ENCODE measurements at regions not wholly inside any gene's neighbourhood (a gene's known extent, or its start where the extent isn't known, plus 50 kb on each side); places are given as distances from the start of the nearest gene placed in this dataset.
"Not testable (repeated sequence)": the region's sequence is repeated elsewhere in the genome, so short reads cannot be mapped to it uniquely, and the experiment has no call there.

- Histone ChIP-seq H3K9me3 (ENCODE audit: control insufficient read depth, low read length) (no peaks in the 10 kb centered on the region), H2AFZ (no peak overlapping the region)
Observed at GRCh38 chr9:93891549-93892310, 63.4 kb downstream of the BARX1 start.

DNA sequence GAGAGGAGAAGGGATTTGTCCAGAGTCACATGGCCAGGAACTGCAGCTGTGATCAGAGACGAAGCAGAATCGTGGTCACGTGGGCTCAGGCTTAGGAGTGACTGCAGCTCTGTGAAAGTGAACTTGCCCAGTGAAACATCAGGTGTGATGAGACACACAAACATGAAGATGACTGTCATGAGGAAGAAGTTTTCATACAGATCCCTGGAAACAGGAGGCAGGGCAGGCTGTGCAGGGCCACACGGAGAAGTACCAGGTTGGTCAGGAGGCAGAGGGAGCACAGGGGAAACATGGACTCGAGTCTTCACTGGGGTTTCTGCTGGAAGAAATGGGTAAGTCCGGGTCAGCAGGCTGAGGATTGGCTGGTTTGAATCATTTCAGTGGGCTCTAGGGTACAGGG lies 64.1 kb downstream of the BARX1 start:
- no peak overlapping the region for H3K4me2 ChIP-seq (ENCODE audit: low read length)
- no peaks in the 10 kb centered on the region for H3K79me2 ChIP-seq
- H3K36me3 ChIP-seq (ENCODE audit: control insufficient read depth, insufficient read depth, low read length): no peaks in the 10 kb centered on the region
- no peaks in the 10 kb centered on the region for H3K9me3 ChIP-seq (ENCODE audit: control insufficient read depth, low read length)
- no peak overlapping the region for H3K27ac ChIP-seq
- H3K27me3 ChIP-seq (ENCODE audit: control insufficient read depth, insufficient read depth, low read length): no peaks in the 10 kb centered on the region
- H3K9ac ChIP-seq: no peak overlapping the region
- no peak overlapping the region for H2AFZ ChIP-seq
- H3K4me1 ChIP-seq: no peaks in the 10 kb centered on the region
- TF ChIP-seq, protein P1, sequence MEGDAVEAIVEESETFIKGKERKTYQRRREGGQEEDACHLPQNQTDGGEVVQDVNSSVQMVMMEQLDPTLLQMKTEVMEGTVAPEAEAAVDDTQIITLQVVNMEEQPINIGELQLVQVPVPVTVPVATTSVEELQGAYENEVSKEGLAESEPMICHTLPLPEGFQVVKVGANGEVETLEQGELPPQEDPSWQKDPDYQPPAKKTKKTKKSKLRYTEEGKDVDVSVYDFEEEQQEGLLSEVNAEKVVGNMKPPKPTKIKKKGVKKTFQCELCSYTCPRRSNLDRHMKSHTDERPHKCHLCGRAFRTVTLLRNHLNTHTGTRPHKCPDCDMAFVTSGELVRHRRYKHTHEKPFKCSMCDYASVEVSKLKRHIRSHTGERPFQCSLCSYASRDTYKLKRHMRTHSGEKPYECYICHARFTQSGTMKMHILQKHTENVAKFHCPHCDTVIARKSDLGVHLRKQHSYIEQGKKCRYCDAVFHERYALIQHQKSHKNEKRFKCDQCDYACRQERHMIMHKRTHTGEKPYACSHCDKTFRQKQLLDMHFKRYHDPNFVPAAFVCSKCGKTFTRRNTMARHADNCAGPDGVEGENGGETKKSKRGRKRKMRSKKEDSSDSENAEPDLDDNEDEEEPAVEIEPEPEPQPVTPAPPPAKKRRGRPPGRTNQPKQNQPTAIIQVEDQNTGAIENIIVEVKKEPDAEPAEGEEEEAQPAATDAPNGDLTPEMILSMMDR (IDR thresholded peaks at IDR 0.05): no peak
- H3K4me3 ChIP-seq (ENCODE audit: low read depth, low read length): no peak overlapping the region

More at GRCh38 chr9:93891549-93892310, 63.4 kb downstream of the BARX1 start:
- H3K27me3 ChIP-seq (ENCODE audit: control insufficient read depth, insufficient read depth, low read length): no peaks in the 10 kb centered on the region
- no peak overlapping the region for H3K4me3 ChIP-seq (ENCODE audit: low read depth, low read length)
- H3K4me1 ChIP-seq: no peaks in the 10 kb centered on the region
- TF ChIP-seq, protein P1 (IDR thresholded peaks at IDR 0.05): no peak
- H3K36me3 ChIP-seq (ENCODE audit: control insufficient read depth, insufficient read depth, low read length): no peaks in the 10 kb centered on the region
- H3K79me2 ChIP-seq: no peaks in the 10 kb centered on the region
- no peak overlapping the region for H3K4me2 ChIP-seq (ENCODE audit: low read length)
- H3K9ac ChIP-seq: no peak overlapping the region
- no peak overlapping the region for H3K27ac ChIP-seq

- H3K4me3 ChIP-seq (ENCODE audit: low read depth, low read length): no peak overlapping the region
- H3K27ac ChIP-seq: no peak overlapping the region
- no peaks in the 10 kb centered on the region for H3K36me3 ChIP-seq (ENCODE audit: control insufficient read depth, insufficient read depth, low read length)
- H3K79me2 ChIP-seq: no peaks in the 10 kb centered on the region
- H3K4me2 ChIP-seq (ENCODE audit: low read length): no peak overlapping the region
- no peaks in the 10 kb centered on the region for H3K9me3 ChIP-seq (ENCODE audit: control insufficient read depth, low read length)
- no peaks in the 10 kb centered on the region for H3K4me1 ChIP-seq
- no peak overlapping the region for H2AFZ ChIP-seq
- TF ChIP-seq, protein P1 (IDR thresholded peaks at IDR 0.05): no peak
- no peak overlapping the region for H3K9ac ChIP-seq
- H3K27me3 ChIP-seq (ENCODE audit: control insufficient read depth, insufficient read depth, low read length): no peaks in the 10 kb centered on the region
Observed at GRCh38 chr9:93890436-93890935, 64.7 kb downstream of the BARX1 start.

DNA sequence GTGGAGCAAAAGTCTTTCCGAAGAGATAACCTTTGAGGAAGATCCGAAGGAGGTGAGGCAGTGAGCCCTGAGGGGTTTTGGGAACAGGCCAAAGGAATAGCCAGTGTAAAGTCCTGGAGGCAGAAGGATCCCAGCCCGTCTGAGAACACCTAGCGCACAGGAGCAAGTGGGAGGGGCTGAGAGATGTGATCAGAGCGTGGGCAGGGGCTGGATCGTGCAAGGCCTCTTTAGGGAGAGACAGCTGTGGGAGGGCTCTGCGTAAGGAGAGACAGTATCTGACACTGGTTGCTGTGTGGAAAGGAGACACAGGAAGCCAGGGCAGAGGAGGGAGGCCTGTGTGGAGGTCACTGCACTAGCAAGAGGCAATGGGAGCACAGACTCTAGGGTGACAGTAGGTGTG lies 68.2 kb downstream of the BARX1 start:
- Histone ChIP-seq H3K4me3 (ENCODE audit: low read depth, low read length) (no peak overlapping the region), H3K9me3 (ENCODE audit: control insufficient read depth, low read length) (no peaks in the 10 kb centered on the region), H3K4me1 (no peaks in the 10 kb centered on the region), H3K79me2 (no peaks in the 10 kb centered on the region), H2AFZ (no peak overlapping the region), H3K4me2 (ENCODE audit: low read length) (no peak overlapping the region), H3K9ac (no peak overlapping the region), H3K27me3 (ENCODE audit: control insufficient read depth, insufficient read depth, low read length) (no peaks in the 10 kb centered on the region), H3K36me3 (ENCODE audit: control insufficient read depth, insufficient read depth, low read length) (no peaks in the 10 kb centered on the region), H3K27ac (no peak overlapping the region)
- TF ChIP-seq, protein P1 (IDR thresholded peaks at IDR 0.05): no peak

DNA sequence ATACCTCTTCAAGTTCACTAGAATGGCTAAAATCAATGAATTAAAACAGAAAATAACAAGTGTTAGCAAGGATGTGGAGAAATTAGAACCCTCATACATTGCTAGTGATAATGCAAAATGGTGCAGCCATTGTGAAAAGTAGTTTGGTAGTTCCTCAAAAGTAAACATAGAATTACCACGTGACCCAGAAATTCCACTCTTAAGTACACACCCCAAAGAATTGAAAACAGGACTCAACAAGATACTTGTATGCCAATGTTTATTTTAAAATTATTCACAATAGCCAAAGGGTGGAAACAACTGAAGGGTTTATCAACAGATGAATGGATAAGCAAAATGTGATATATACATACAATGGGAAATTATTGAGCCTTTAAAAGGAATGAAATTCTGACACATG lies 70.3 kb downstream of the BARX1 start:
- TF ChIP-seq, protein P1 (IDR thresholded peaks at IDR 0.05): no peak
- no peak overlapping the region for H3K4me3 ChIP-seq (ENCODE audit: low read depth, low read length)
- no peaks in the 10 kb centered on the region for H3K36me3 ChIP-seq (ENCODE audit: control insufficient read depth, insufficient read depth, low read length)
- H3K4me1 ChIP-seq: no peaks in the 10 kb centered on the region
- H3K79me2 ChIP-seq: no peaks in the 10 kb centered on the region
- no peak overlapping the region for H3K4me2 ChIP-seq (ENCODE audit: low read length)
- H3K27ac ChIP-seq: no peak overlapping the region
- H3K9ac ChIP-seq: no peak overlapping the region
- H3K9me3 ChIP-seq (ENCODE audit: control insufficient read depth, low read length): no peaks in the 10 kb centered on the region
- no peak overlapping the region for H2AFZ ChIP-seq
- H3K27me3 ChIP-seq (ENCODE audit: control insufficient read depth, insufficient read depth, low read length): no peaks in the 10 kb centered on the region

DNA sequence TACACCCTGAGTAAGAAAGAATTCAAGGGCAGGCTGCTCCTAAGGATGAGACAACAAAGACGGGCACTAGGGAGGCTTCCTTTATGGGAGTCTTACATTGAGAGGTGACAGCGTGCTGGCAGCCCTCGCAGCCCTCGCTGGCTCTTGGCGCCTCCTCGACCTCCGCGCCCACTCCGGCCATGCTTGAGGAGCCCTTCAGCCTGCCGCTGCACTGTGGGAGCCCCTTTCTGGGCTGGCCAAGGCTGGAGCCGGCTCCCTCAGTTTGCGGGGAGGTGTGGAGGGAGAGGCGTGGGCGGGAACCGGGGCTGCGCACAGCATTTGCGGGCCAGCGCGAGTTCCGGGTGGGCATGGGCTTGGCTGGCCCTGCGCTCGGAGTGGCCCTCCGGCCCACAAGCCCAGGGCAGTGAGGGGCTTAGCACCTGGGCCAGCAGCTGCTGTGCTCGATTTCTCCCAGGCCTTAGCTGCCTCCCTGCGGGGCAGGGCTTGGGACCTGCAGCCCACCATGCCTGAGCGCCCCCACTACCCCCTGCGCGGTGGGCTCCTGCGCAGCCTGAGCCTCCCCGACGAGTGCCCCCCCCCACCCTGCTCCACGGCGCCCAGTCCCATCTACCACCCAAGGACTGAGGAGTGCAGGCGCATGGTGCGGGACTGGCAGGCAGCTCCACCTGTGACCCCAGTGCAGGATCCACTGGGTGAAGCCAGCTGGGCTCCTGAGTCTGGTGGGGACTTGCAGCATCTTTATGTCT lies 75.3 kb downstream of the BARX1 start:
- H2AFZ ChIP-seq; H3K9ac ChIP-seq; H3K4me1 ChIP-seq; H3K4me2 ChIP-seq (ENCODE audit: low read length); H3K36me3 ChIP-seq (ENCODE audit: control insufficient read depth, insufficient read depth, low read length); H3K27me3 ChIP-seq (ENCODE audit: control insufficient read depth, insufficient read depth, low read length); H3K27ac ChIP-seq; H3K4me3 ChIP-seq (ENCODE audit: low read depth, low read length); H3K9me3 ChIP-seq (ENCODE audit: control insufficient read depth, low read length); H3K79me2 ChIP-seq: not testable (repeated sequence)

All from parathyroid adenoma (tissue), 2 donors.